ENCODE measurements at regions not wholly inside any gene's neighbourhood (a gene's known extent, or its start where the extent isn't known, plus 50 kb on each side); places are given as distances from the start of the nearest gene placed in this dataset.

DNA sequence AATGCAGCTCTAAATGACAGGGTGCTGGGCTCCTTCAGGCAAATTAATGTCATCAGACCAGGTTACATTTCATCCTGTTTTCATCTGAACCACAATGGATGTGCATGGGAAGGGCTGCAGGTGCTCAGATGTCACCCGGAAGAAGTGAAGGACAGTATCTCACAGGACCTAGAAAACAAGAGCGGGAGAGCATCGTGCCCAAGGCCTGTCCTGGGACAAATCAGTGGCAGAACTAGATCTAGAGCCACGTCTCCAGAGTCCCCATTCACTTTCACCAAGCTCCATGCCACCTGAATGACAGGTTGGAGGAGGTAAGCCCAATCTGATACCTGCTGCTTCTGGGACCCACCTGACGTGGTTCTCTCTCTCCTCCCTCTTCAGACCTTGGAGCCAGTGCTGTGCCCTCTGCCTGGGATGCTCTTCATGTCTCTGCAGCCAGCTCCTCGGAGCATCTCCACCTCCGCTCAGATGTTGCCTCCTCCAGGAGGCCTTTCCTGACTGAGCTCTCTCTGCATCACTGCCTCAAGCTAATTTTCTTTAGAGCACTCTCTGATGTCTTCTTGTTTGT is 77.3 kb downstream of the CPN2 start:
- TF ChIP-seq, protein P1, sequence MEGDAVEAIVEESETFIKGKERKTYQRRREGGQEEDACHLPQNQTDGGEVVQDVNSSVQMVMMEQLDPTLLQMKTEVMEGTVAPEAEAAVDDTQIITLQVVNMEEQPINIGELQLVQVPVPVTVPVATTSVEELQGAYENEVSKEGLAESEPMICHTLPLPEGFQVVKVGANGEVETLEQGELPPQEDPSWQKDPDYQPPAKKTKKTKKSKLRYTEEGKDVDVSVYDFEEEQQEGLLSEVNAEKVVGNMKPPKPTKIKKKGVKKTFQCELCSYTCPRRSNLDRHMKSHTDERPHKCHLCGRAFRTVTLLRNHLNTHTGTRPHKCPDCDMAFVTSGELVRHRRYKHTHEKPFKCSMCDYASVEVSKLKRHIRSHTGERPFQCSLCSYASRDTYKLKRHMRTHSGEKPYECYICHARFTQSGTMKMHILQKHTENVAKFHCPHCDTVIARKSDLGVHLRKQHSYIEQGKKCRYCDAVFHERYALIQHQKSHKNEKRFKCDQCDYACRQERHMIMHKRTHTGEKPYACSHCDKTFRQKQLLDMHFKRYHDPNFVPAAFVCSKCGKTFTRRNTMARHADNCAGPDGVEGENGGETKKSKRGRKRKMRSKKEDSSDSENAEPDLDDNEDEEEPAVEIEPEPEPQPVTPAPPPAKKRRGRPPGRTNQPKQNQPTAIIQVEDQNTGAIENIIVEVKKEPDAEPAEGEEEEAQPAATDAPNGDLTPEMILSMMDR (IDR thresholded peaks at IDR 0.05) = no peak
- TF ChIP-seq EZH2 (IDR thresholded peaks at IDR 0.05) = no peak
- no peak for TF ChIP-seq EZH2phosphoT487 (IDR thresholded peaks at IDR 0.05)

Data from neural progenitor cell (in vitro differentiated cells).